Esophagus squamous epithelium (tissue), 5 donors: ENCODE measurements at regions not wholly inside any gene's neighbourhood (a gene's known extent, or its start where the extent isn't known, plus 50 kb on each side); places are given as distances from the start of the nearest gene placed in this dataset.

Source experiments
- DNase-seq: peaks from one replicate; lab custom pipeline; 2025; lab: John Stamatoyannopoulos, UW
- H3K27ac ChIP-seq, 4 donors: fragments of 200-600 bp; sonication (generic); one replicate each; pipeline ENCODE4 v1.5.1; 2016 to 2019; ENCODE audit warnings: mild to moderate bottlenecking in 1 of 4
- H3K27me3 ChIP-seq, 4 donors: fragments of 200-600 bp; sonication (generic); 1 replicate in 3 of 4; 2 replicates in 1 of 4; pipeline versions ENCODE4 v1.5.1 to v1.6.0; 2017 to 2021; ENCODE audit warnings: antibody characterized with exemption in 1 of 4
- H3K36me3 ChIP-seq, 3 donors: fragments of 200-600 bp; sonication (generic); one replicate each; pipeline ENCODE4 v1.5.1; 2016 to 2019
- H3K4me1 ChIP-seq, 3 donors: fragments of 200-600 bp; sonication (generic); one replicate each; pipeline ENCODE4 v1.5.1; 2017 to 2019
- H3K4me3 ChIP-seq, 4 donors: fragments of 200-600 bp; sonication (generic); 1 replicate in 3 of 4; 2 replicates in 1 of 4; pipeline ENCODE4 v1.5.1; 2016 to 2019; ENCODE audit warnings: mild to moderate bottlenecking in 2 of 4, moderate library complexity in 1 of 4
- H3K9me3 ChIP-seq, 3 donors: fragments of 200-600 bp; sonication (generic); one replicate each; pipeline ENCODE4 v1.5.1; 2016 to 2019
- CTCF ChIP-seq, 6 experiments: fragments of 450-650 bp in 4 of 6; fragments of 200-600 bp in 2 of 6; sonication (generic) in 2 of 6; IDR thresholded peaks; one replicate each; pipeline ENCODE4 v1.5.1; 2016 to 2019; ENCODE audit warnings: antibody characterized with exemption in 6 of 6, mild to moderate bottlenecking in 4 of 6, moderate library complexity in 4 of 6
- POLR2A ChIP-seq, 4 donors: fragments of 450-650 bp; IDR thresholded peaks; one replicate each; pipeline ENCODE4 v1.6.1; 2017; ENCODE audit warnings: antibody characterized with exemption in 4 of 4, mild to moderate bottlenecking in 4 of 4, moderate library complexity in 3 of 4
- WGBS, 2 donors: methylation state at CpG; one replicate each; pipeline ENCODE4 v1.1.5; 2018; 5-methylcytosine and 5-hydroxymethylcytosine counted together
- intact Hi-C: fragments of 100-400 bp; cut with DNase I; formaldehyde crosslinking; loops from one replicate; pipeline ENCODE4 v1.15.0; 2022
- donor health status: DM: yes; HTN: yes; CAD: no.

- 53 to 65% methylated on average over 4 to 5 of the region's 5 CpGs for WGBS, 2 donors
- H3K4me1 ChIP-seq = peaks cover 38 to 83% (median 65%) of the 10 kb centered on the region in 3 donors
- intact Hi-C loops = no loop called here
- no peaks in the 10 kb centered on the region for H3K9me3 ChIP-seq
- no peak for DNase-seq
- peaks cover 0 to 18% (median 0%) of the 10 kb centered on the region in 3 donors for H3K36me3 ChIP-seq
- no peak overlapping the region for H3K4me3 ChIP-seq
- peak overlapping the region; percentile 69 to 88 (median 81) for H3K27ac ChIP-seq
- no peak for TF ChIP-seq CTCF (IDR thresholded peaks at IDR 0.05)
- no peak for TF ChIP-seq POLR2A (IDR thresholded peaks at IDR 0.05)
- no peaks in the 10 kb centered on the region for H3K27me3 ChIP-seq
Observed at GRCh38 chr7:130904792-130905191, 170.8 kb upstream of the KLF14 start.

- Histone ChIP-seq H3K27me3 (no peaks in the 10 kb centered on the region), H3K27ac (peak overlapping the region in 1 of 4 donors; percentile 10), H3K9me3 (no peaks in the 10 kb centered on the region), H3K4me3 (no peak overlapping the region), H3K36me3 (peaks cover 0 to 18% (median 0%) of the 10 kb centered on the region in 3 donors), H3K4me1 (peaks cover 25 to 83% (median 58%) of the 10 kb centered on the region in 3 donors)
- no peak for DNase-seq
- TF ChIP-seq CTCF (IDR thresholded peaks at IDR 0.05) = no peak
- 100% methylated on average over 1 of the region's 1 CpG for WGBS, 2 donors
- intact Hi-C loops = no loop called here
Observed at GRCh38 chr7:130906575-130906974, 172.6 kb upstream of the KLF14 start.

GRCh38 chr7:130907439-130907838 lies 173.4 kb upstream of the KLF14 start:
- DNase-seq = no peak
- Histone ChIP-seq H3K27ac (peak overlapping the region in 1 of 4 donors; percentile 96), H3K4me1 (peaks cover 25 to 83% (median 58%) of the 10 kb centered on the region in 3 donors), H3K27me3 (no peaks in the 10 kb centered on the region), H3K9me3 (no peaks in the 10 kb centered on the region), H3K4me3 (no peak overlapping the region), H3K36me3 (peaks cover 0 to 13% (median 0%) of the 10 kb centered on the region in 3 donors)
- intact Hi-C loops = no loop called here
- TF ChIP-seq CTCF (IDR thresholded peaks at IDR 0.05) (no peak), POLR2A (IDR thresholded peaks at IDR 0.05) (no peak)
- 72 to 79% methylated on average over 4 of the region's 4 CpGs for WGBS, 2 donors

- DNase-seq = no peak
- H3K27ac ChIP-seq = peak overlapping the region in 3 of 4 donors; percentile 10 to 96 (median 92)
- WGBS, 2 donors = 82 to 83% methylated on average over 7 to 11 of the region's 11 CpGs
- H3K9me3 ChIP-seq = no peaks in the 10 kb centered on the region
- peaks cover 0 to 10% (median 0%) of the 10 kb centered on the region in 3 donors for H3K36me3 ChIP-seq
- no peaks in the 10 kb centered on the region for H3K27me3 ChIP-seq
- no peak overlapping the region for H3K4me3 ChIP-seq
- intact Hi-C loops = no loop called here
- TF ChIP-seq CTCF (IDR thresholded peaks at IDR 0.05) (no peak), POLR2A (IDR thresholded peaks at IDR 0.05) (no peak)
- peaks cover 25 to 82% (median 50%) of the 10 kb centered on the region in 3 donors for H3K4me1 ChIP-seq
Observed at GRCh38 chr7:130908345-130909160, 174.5 kb upstream of the KLF14 start.

DNA sequence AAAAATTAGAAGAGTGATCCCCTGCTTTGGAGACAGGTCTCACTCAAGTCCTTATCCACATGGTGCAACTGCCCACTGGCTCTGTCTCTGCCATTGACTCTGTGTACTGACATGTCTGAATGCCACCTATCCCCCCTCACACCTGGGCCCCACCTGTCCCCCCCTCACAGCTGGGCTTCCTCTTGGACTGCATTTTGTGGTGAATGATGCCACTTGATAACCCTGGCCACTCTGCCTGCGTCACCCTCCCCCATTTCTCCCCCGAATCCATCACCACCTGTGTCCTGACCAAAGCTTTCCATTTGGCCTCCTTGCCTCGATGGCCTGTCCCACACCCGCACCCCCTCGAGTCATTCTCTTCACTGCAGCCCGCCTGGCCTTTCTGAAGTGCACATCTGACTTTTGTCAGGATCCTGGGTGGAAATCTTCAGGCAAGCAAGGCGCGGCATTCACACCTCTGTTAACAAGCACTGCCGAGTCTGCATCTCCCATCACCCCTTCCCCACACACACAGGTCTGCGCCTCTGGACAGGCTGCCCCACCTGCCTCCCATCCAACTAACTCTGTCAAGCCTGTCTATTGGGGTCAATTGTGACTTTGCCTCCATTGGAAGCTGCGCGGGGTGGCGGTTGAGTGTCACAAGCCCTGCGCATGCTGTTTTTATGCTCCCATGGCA lies 175.3 kb upstream of the KLF14 start:
- H3K36me3 ChIP-seq = peaks cover 0 to 10% (median 0%) of the 10 kb centered on the region in 3 donors
- TF ChIP-seq POLR2A (IDR thresholded peaks at IDR 0.05) = no peak
- DNase-seq = no peak
- intact Hi-C loops = no loop called here
- H3K4me3 ChIP-seq = peak overlapping the region in 2 of 4 donors; percentile 13 to 31
- 80 to 91% methylated on average over 14 of the region's 14 CpGs for WGBS, 2 donors
- H3K27me3 ChIP-seq = no peaks in the 10 kb centered on the region
- peaks cover 30 to 82% (median 51%) of the 10 kb centered on the region in 3 donors for H3K4me1 ChIP-seq
- peak overlapping the region; percentile 87 to 96 (median 93) for H3K27ac ChIP-seq
- no peaks in the 10 kb centered on the region for H3K9me3 ChIP-seq
